ENCODE measurements at regions not wholly inside any gene's neighbourhood (a gene's known extent, or its start where the extent isn't known, plus 50 kb on each side); places are given as distances from the start of the nearest gene placed in this dataset.

DNA sequence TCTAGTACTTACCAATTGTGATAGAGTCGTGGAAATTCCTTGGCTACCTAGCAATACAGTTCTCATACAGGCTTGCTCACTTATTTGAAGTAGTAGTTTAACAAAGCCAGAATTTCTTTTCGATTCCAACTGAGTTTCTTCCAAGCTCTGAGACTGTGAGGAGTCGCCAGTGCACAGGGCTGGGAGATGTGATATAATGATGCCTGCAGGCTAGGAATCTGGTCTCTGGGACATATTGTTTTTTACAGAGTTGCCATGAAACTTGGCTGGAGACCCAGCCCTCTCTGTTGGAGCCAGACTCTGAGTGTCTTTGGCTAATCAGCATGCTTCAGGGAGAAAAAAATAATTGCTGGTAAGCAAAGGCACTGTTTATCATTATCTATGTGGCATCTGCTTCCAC, 698.8 kb upstream of the GOT2 start:
- TF ChIP-seq, protein P1, sequence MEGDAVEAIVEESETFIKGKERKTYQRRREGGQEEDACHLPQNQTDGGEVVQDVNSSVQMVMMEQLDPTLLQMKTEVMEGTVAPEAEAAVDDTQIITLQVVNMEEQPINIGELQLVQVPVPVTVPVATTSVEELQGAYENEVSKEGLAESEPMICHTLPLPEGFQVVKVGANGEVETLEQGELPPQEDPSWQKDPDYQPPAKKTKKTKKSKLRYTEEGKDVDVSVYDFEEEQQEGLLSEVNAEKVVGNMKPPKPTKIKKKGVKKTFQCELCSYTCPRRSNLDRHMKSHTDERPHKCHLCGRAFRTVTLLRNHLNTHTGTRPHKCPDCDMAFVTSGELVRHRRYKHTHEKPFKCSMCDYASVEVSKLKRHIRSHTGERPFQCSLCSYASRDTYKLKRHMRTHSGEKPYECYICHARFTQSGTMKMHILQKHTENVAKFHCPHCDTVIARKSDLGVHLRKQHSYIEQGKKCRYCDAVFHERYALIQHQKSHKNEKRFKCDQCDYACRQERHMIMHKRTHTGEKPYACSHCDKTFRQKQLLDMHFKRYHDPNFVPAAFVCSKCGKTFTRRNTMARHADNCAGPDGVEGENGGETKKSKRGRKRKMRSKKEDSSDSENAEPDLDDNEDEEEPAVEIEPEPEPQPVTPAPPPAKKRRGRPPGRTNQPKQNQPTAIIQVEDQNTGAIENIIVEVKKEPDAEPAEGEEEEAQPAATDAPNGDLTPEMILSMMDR (IDR thresholded peaks at IDR 0.05) = no peak
- TF ChIP-seq POLR2A (IDR thresholded peaks at IDR 0.05) (no peak), EP300 (IDR thresholded peaks at IDR 0.05) (no peak)

Data from ovary (tissue), 3 donors.